IMR-90 (cell line): ENCODE measurements at regions not wholly inside any gene's neighbourhood (a gene's known extent, or its start where the extent isn't known, plus 50 kb on each side); places are given as distances from the start of the nearest gene placed in this dataset.

Experiments used
- BHLHE40 ChIP-seq: fragments of 150-350 bp; IDR thresholded peaks from 2 replicates; pipeline ENCODE4 v1.6.1; 2016; ENCODE audit warnings: mild to moderate bottlenecking, low read depth, low read length
- CEBPB ChIP-seq: IDR thresholded peaks from 2 replicates; pipeline ENCODE4 v1.6.1; 2012; ENCODE audit warnings: low read depth, low read length, improper control_type of control experiment
- CHD1 ChIP-seq: IDR thresholded peaks from 2 replicates; pipeline ENCODE4 v1.6.1; 2012; ENCODE audit warnings: low read depth, low read length, improper control_type of control experiment
- FOS ChIP-seq: fragments of 150-350 bp; IDR thresholded peaks from 2 replicates; pipeline ENCODE4 v1.6.1; 2016; ENCODE audit warnings: low read depth, low read length
- MAFK ChIP-seq: IDR thresholded peaks from 2 replicates; pipeline ENCODE4 v1.6.1; 2012; ENCODE audit warnings: low read depth, low read length, improper control_type of control experiment
- MXI1 ChIP-seq: IDR thresholded peaks from 2 replicates; pipeline ENCODE4 v1.6.1; 2012; ENCODE audit warnings: low read depth, mild to moderate bottlenecking, low read length, moderate library complexity, borderline replicate concordance
- POLR2A ChIP-seq: IDR thresholded peaks from 2 replicates; pipeline ENCODE4 v1.6.1; 2012; ENCODE audit warnings: mild to moderate bottlenecking, low read depth, low read length
- RAD21 ChIP-seq: IDR thresholded peaks from 2 replicates; pipeline ENCODE4 v1.6.1; 2012; ENCODE audit warnings: low read length, improper control_type of control experiment
- RCOR1 ChIP-seq: IDR thresholded peaks from 2 replicates; pipeline ENCODE4 v1.6.1; 2012; ENCODE audit warnings: mild to moderate bottlenecking, low read length, improper control_type of control experiment; ENCODE audit not compliant: insufficient replicate concordance
- SMC3 ChIP-seq: fragments of 150-350 bp; IDR thresholded peaks from 2 replicates; pipeline ENCODE4 v1.6.1; 2016; ENCODE audit warnings: low read depth, mild to moderate bottlenecking, antibody characterized with exemption, low read length, moderate library complexity
- USF2 ChIP-seq: fragments of 150-350 bp; IDR thresholded peaks from 2 replicates; pipeline ENCODE4 v1.6.1; 2017; ENCODE audit warnings: mild to moderate bottlenecking, antibody characterized with exemption, low read length, low read depth
- TF ChIP-seq, protein P1 (sequence below): conservative IDR thresholded peaks from 2 replicates; pipeline ENCODE4 v1.5.1; 2012; ENCODE audit warnings: mild to moderate bottlenecking, low read depth, low read length, improper control_type of control experiment

DNA sequence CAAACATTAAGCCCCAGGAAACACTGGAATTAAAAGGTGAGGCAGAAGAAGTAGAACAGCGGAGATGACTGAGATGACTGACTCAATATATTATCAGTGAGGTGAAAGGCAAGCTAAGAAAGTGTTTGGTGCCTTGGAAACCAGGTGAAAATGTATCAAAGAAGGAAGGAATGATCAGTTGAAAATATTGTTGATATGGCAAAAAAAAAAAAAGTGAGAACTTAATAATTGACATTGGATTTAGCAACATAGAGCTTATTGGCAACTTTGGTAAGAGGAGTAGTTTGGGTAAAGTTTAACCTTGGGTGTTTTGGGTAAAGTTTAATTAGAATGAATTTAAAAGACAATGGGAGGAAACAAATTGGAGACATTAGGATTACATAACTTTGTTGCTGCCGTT is 127.7 kb upstream of the MYOCD start:
- no peak for TF ChIP-seq RCOR1
- TF ChIP-seq CHD1, result no peak
- TF ChIP-seq, protein P1, sequence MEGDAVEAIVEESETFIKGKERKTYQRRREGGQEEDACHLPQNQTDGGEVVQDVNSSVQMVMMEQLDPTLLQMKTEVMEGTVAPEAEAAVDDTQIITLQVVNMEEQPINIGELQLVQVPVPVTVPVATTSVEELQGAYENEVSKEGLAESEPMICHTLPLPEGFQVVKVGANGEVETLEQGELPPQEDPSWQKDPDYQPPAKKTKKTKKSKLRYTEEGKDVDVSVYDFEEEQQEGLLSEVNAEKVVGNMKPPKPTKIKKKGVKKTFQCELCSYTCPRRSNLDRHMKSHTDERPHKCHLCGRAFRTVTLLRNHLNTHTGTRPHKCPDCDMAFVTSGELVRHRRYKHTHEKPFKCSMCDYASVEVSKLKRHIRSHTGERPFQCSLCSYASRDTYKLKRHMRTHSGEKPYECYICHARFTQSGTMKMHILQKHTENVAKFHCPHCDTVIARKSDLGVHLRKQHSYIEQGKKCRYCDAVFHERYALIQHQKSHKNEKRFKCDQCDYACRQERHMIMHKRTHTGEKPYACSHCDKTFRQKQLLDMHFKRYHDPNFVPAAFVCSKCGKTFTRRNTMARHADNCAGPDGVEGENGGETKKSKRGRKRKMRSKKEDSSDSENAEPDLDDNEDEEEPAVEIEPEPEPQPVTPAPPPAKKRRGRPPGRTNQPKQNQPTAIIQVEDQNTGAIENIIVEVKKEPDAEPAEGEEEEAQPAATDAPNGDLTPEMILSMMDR, result no peak
- no peak for TF ChIP-seq USF2
- TF ChIP-seq FOS, result no peak
- TF ChIP-seq BHLHE40, result no peak
- TF ChIP-seq CEBPB, result no peak
- TF ChIP-seq POLR2A, result no peak
- TF ChIP-seq RAD21, result no peak
- TF ChIP-seq MXI1, result no peak
- TF ChIP-seq MAFK, result 0 out of 2 replicates have a peak, but pooled peaks have one; percentile 21
- TF ChIP-seq SMC3, result no peak
